H1 (cell line): ENCODE measurements at regions not wholly inside any gene's neighbourhood (a gene's known extent, or its start where the extent isn't known, plus 50 kb on each side); places are given as distances from the start of the nearest gene placed in this dataset.

Source experiments
- CTCF ChIA-PET: fragments of 300-600 bp; sonication (Branson Sonifier 250); formaldehyde crosslinking; loops from one replicate; lab custom pipeline; 2021; ENCODE audit not compliant: partially characterized antibody; lab: Charles Lee
- POLR2A ChIA-PET: fragments of 300-600 bp; sonication (Branson Sonifier 250); formaldehyde crosslinking; loops from one replicate; lab custom pipeline; 2021; ENCODE audit warnings: inconsistent platforms; ENCODE audit not compliant: partially characterized antibody; lab: Charles Lee
- DNase-seq, 2 experiments: peaks; one replicate each; pipeline versions ENCODE4 v3.0.0 to v3.0.0-alpha.2; 2010 to 2022; ENCODE audit warnings: low spot score in 2 of 2, low read depth in 1 of 2, mixed read lengths in 1 of 2
- FAIRE-seq: peaks from 2 replicates; lab custom pipeline; 2011; peaks lifted over from hg19 to GRCh38; lab: Jason Lieb, UNC
- H2AFZ ChIP-seq: 2 replicates; pipeline ENCODE4 v1.8.1; 2012; ENCODE audit warnings: low read length, inconsistent platforms
- H2AK5ac ChIP-seq: 2 replicates; pipeline ENCODE4 v1.6.1; 2013; ENCODE audit warnings: low read depth, low read length
- H2BK120ac ChIP-seq: replicated peaks from 2 replicates; pipeline ENCODE3; 2013; ENCODE audit warnings: low read depth, low read length, inconsistent platforms
- H2BK12ac ChIP-seq: 2 replicates; pipeline ENCODE4 v1.6.1; 2013; ENCODE audit warnings: low read depth, low read length
- H2BK15ac ChIP-seq: 2 replicates; pipeline ENCODE4 v1.6.1; 2013; ENCODE audit warnings: low read length
- H2BK20ac ChIP-seq: 2 replicates; pipeline ENCODE4 v1.6.1; 2013; ENCODE audit warnings: low read length
- H2BK5ac ChIP-seq: 2 replicates; pipeline ENCODE4 v1.6.1; 2013; ENCODE audit warnings: low read depth, low read length
- H3K14ac ChIP-seq: 2 replicates; pipeline ENCODE4 v1.6.1; 2013; ENCODE audit warnings: inconsistent platforms; ENCODE audit not compliant: insufficient read length
- H3K18ac ChIP-seq: 2 replicates; pipeline ENCODE4 v1.6.1; 2013; ENCODE audit warnings: low read length; ENCODE audit errors: extremely low read depth
- H3K23ac ChIP-seq: 2 replicates; pipeline ENCODE4 v1.6.1; 2013; ENCODE audit warnings: inconsistent platforms; ENCODE audit not compliant: insufficient read length
- H3K23me2 ChIP-seq: 2 replicates; pipeline ENCODE4 v1.6.1; 2013; ENCODE audit warnings: low read depth, low read length
- H3K27ac ChIP-seq: 2 replicates; pipeline ENCODE4 v1.6.1; 2011; ENCODE audit warnings: low read depth, low read length, inconsistent platforms
- H3K27me3 ChIP-seq, 4 experiments: replicated peaks in 1 of 4; 1 replicate in 1 of 4; 2 replicates in 3 of 4; pipeline versions ENCODE4 v1.6.1 to v1.8.1; 2011 to 2013; ENCODE audit warnings: low read length in 3 of 4, mild to moderate bottlenecking in 3 of 4, inconsistent platforms in 2 of 4, mixed read lengths in 2 of 4, moderate library complexity in 1 of 4; ENCODE audit not compliant: control insufficient read depth in 3 of 4, insufficient read depth in 3 of 4; ENCODE audit errors: extremely low read depth in 1 of 4
- H3K36me3 ChIP-seq, 4 experiments: 2 replicates each; pipeline versions ENCODE4 v1.6.1 to v1.8.1; 2011 to 2013; ENCODE audit warnings: mild to moderate bottlenecking in 4 of 4, low read length in 3 of 4, moderate library complexity in 2 of 4, control low read depth in 1 of 4, inconsistent platforms in 1 of 4; ENCODE audit not compliant: insufficient read depth in 4 of 4, control insufficient read depth in 2 of 4
- H3K4ac ChIP-seq: replicated peaks from 2 replicates; pipeline ENCODE3; 2013; ENCODE audit warnings: low read length, low read depth, mixed read lengths, inconsistent platforms; ENCODE audit not compliant: insufficient read length
- H3K4me1 ChIP-seq, 4 experiments: replicated peaks in 1 of 4; 1 replicate in 1 of 4; 2 replicates in 3 of 4; pipeline versions ENCODE4 v1.6.1 to v1.8.1; 2011 to 2013; ENCODE audit warnings: low read length in 3 of 4, inconsistent platforms in 2 of 4, mixed read lengths in 1 of 4; ENCODE audit not compliant: insufficient read depth in 4 of 4, control insufficient read depth in 3 of 4
- H3K4me2 ChIP-seq, 2 experiments: 2 replicates each; pipeline versions ENCODE4 v1.6.1 to v1.8.1; 2011 to 2013; ENCODE audit warnings: low read depth in 2 of 2, low read length in 2 of 2, control low read depth in 1 of 2, inconsistent platforms in 1 of 2, mild to moderate bottlenecking in 1 of 2; ENCODE audit not compliant: insufficient read depth in 1 of 2
- H3K4me3 ChIP-seq, 4 experiments: fragments of 200-600, 300-600 bp in 1 of 4; sonication (generic), shearing (Covaris generic), sonication (Bioruptor Twin) in 1 of 4; 2 replicates each; pipeline versions ENCODE4 v1.5.1 to v1.8.1; 2011 to 2016; ENCODE audit warnings: low read length in 4 of 4, low read depth in 3 of 4, control low read depth in 2 of 4, inconsistent platforms in 2 of 4, mild to moderate bottlenecking in 2 of 4, mixed read lengths in 1 of 4, moderate library complexity in 1 of 4; ENCODE audit not compliant: insufficient read depth in 2 of 4; ENCODE audit errors: extremely low read depth in 1 of 4
- H3K56ac ChIP-seq: replicated peaks from 2 replicates; pipeline ENCODE3; 2013; ENCODE audit warnings: low read depth, mild to moderate bottlenecking, mixed read lengths, low read length, inconsistent platforms; ENCODE audit not compliant: insufficient read length
- H3K79me1 ChIP-seq: 2 replicates; pipeline ENCODE4 v1.6.1; 2013; ENCODE audit warnings: low read depth, low read length, control low read depth
- H3K79me2 ChIP-seq, 2 experiments: 2 replicates each; pipeline versions ENCODE4 v1.6.1 to v1.8.1; 2012 to 2013; ENCODE audit warnings: low read length in 2 of 2, mild to moderate bottlenecking in 2 of 2, inconsistent platforms in 1 of 2; ENCODE audit not compliant: insufficient read depth in 2 of 2, control insufficient read depth in 1 of 2
- H3K9ac ChIP-seq, 4 experiments: replicated peaks in 1 of 4; 1 replicate in 1 of 4; 2 replicates in 3 of 4; pipeline versions ENCODE4 v1.6.1 to v1.8.1; 2011 to 2013; ENCODE audit warnings: low read depth in 3 of 4, low read length in 3 of 4, control low read depth in 2 of 4, mild to moderate bottlenecking in 2 of 4, moderate library complexity in 2 of 4, inconsistent platforms in 1 of 4; ENCODE audit errors: extremely low read depth in 1 of 4
- H3K9me3 ChIP-seq, 2 experiments: 2 replicates each; pipeline versions ENCODE4 v1.6.1 to v1.8.1; 2012 to 2013; ENCODE audit warnings: mild to moderate bottlenecking in 2 of 2, moderate library complexity in 2 of 2, control low read depth in 1 of 2, inconsistent platforms in 1 of 2, low read depth in 1 of 2, low read length in 1 of 2, mixed read lengths in 1 of 2; ENCODE audit not compliant: insufficient read depth in 2 of 2
- H4K20me1 ChIP-seq, 2 experiments: replicated peaks in 1 of 2; 2 replicates each; pipeline versions ENCODE3 to v1.8.1; 2011 to 2013; ENCODE audit warnings: inconsistent platforms in 2 of 2, low read length in 2 of 2, mild to moderate bottlenecking in 1 of 2; ENCODE audit not compliant: insufficient read depth in 2 of 2, control insufficient read depth in 1 of 2
- H4K5ac ChIP-seq: 2 replicates; pipeline ENCODE4 v1.6.1; 2013; ENCODE audit warnings: low read length, low read depth, mixed read lengths, inconsistent platforms; ENCODE audit not compliant: insufficient read length
- H4K8ac ChIP-seq: 2 replicates; pipeline ENCODE4 v1.8.0; 2013; ENCODE audit warnings: mild to moderate bottlenecking, moderate library complexity, low read length, inconsistent platforms; ENCODE audit not compliant: insufficient read depth; ENCODE audit errors: extremely low read depth
- H4K91ac ChIP-seq: replicated peaks from 2 replicates; pipeline ENCODE3; 2013; ENCODE audit warnings: low read length, mixed read lengths, inconsistent platforms; ENCODE audit not compliant: insufficient read length
- ATF3 ChIP-seq: IDR thresholded peaks from 2 replicates; pipeline ENCODE4 v1.6.1; 2011; ENCODE audit warnings: low read depth, mild to moderate bottlenecking, low read length; ENCODE audit not compliant: insufficient read depth
- BRCA1 ChIP-seq: IDR thresholded peaks from 2 replicates; pipeline ENCODE4 v1.6.1; 2012; ENCODE audit warnings: low read depth, low read length, improper control_type of control experiment
- CTCF ChIP-seq, 3 experiments: IDR thresholded peaks; 1 replicate in 2 of 3; 2 replicates in 1 of 3; pipeline versions ENCODE4 v1.5.1 to v1.6.1; 2011; ENCODE audit warnings: low read length in 3 of 3, mild to moderate bottlenecking in 3 of 3, inconsistent platforms in 2 of 3, low read depth in 1 of 3, moderate library complexity in 1 of 3; ENCODE audit not compliant: insufficient read depth in 1 of 3; ENCODE audit errors: control extremely low read depth in 1 of 3
- GTF2F1 ChIP-seq: IDR thresholded peaks from 2 replicates; pipeline ENCODE4 v1.6.1; 2012; ENCODE audit warnings: low read depth, low read length, improper control_type of control experiment, borderline replicate concordance
- JUN ChIP-seq: IDR thresholded peaks from 2 replicates; pipeline ENCODE4 v1.6.1; 2011; ENCODE audit warnings: low read depth, mild to moderate bottlenecking, improper control_type of control experiment, low read length
- NRF1 ChIP-seq: IDR thresholded peaks from 2 replicates; pipeline ENCODE4 v1.6.1; 2011; ENCODE audit warnings: mild to moderate bottlenecking, low read depth, low read length, improper control_type of control experiment
- PHF8 ChIP-seq: fragments of 200-600 bp; sonication (generic); conservative IDR thresholded peaks from 2 replicates; pipeline ENCODE4 v1.7.1; 2012; ENCODE audit warnings: low read depth, mild to moderate bottlenecking, inconsistent platforms, low read length, moderate library complexity
- POU5F1 ChIP-seq: IDR thresholded peaks from 2 replicates; pipeline ENCODE4 v1.6.1; 2011; ENCODE audit warnings: low read depth, mild to moderate bottlenecking, low read length, moderate library complexity
- SAP30 ChIP-seq: fragments of 300-600 bp; sonication (generic); IDR thresholded peaks from 2 replicates; pipeline ENCODE4 v1.7.1; 2012; ENCODE audit warnings: low read length, moderate library complexity, mild to moderate bottlenecking, inconsistent platforms; ENCODE audit not compliant: insufficient read depth, insufficient replicate concordance
- TEAD4 ChIP-seq: IDR thresholded peaks from 2 replicates; pipeline ENCODE4 v1.6.1; 2012; ENCODE audit warnings: low read depth, low read length, inconsistent platforms, mixed read lengths
- ZNF274 ChIP-seq: IDR thresholded peaks from 2 replicates; pipeline ENCODE4 v1.7.0; 2012; ENCODE audit warnings: low read length, borderline replicate concordance; ENCODE audit errors: extremely low read depth
- WGBS, 2 experiments: shearing (Covaris generic) in 1 of 2; methylation state at CpG; one replicate each; pipeline versions ENCODE4 v1.1.6 to v1.1.7; 2013 to 2015; ENCODE audit warnings: low lambda C conversion rate in 2 of 2, mixed read lengths in 2 of 2, inconsistent platforms in 1 of 2, low coverage in 1 of 2, missing lambda C conversion rate in 1 of 2; ENCODE audit not compliant: insufficient replicate concordance in 2 of 2, insufficient coverage in 1 of 2, insufficient read length in 1 of 2; ENCODE audit errors: extremely low coverage in 1 of 2, missing lambda C conversion rate in 1 of 2; 5-methylcytosine and 5-hydroxymethylcytosine counted together

- no peak overlapping the region for H3K4me3 ChIP-seq
- H3K18ac ChIP-seq, result no peak overlapping the region
- no peak overlapping the region for H3K56ac ChIP-seq
- H3K27ac ChIP-seq, result no peak overlapping the region
- H4K20me1 ChIP-seq, result no peaks in the 10 kb centered on the region
- H3K79me1 ChIP-seq, result no peaks in the 10 kb centered on the region; the same call in 1 of the 2 replicates
- no peak for DNase-seq
- no peaks in the 10 kb centered on the region for H3K27me3 ChIP-seq
- no peak overlapping the region for H2AK5ac ChIP-seq
- no peak overlapping the region for H4K8ac ChIP-seq
- H3K4me2 ChIP-seq, result no peak overlapping the region
- no peak overlapping the region for H2BK120ac ChIP-seq
- H3K79me2 ChIP-seq, result no peaks in the 10 kb centered on the region
- no peak overlapping the region for H3K14ac ChIP-seq
- H2BK12ac ChIP-seq, result no peak overlapping the region
- no peaks in the 10 kb centered on the region for H3K4me1 ChIP-seq
- no peak overlapping the region for H4K91ac ChIP-seq
- no peak overlapping the region for H3K23ac ChIP-seq
- no peak overlapping the region for H2AFZ ChIP-seq
- H4K5ac ChIP-seq, result no peak overlapping the region
- H3K9ac ChIP-seq, result no peak overlapping the region
- no peaks in the 10 kb centered on the region for H3K9me3 ChIP-seq
- ChIA-PET CTCF (interaction anchor here (0.5 to 3.0 kb wide), 5 partner anchors 13 to 289 kb away, joined by 3 to 11 read pairs (median 3); no protein-coding TSS in a partner anchor), POLR2A (no interaction called here)
- no peak overlapping the region for H2BK20ac ChIP-seq
- H3K4ac ChIP-seq, result no peak overlapping the region
- no peaks in the 10 kb centered on the region for H3K23me2 ChIP-seq
- H2BK15ac ChIP-seq, result no peak overlapping the region
- no peaks in the 10 kb centered on the region for H3K36me3 ChIP-seq
- H2BK5ac ChIP-seq, result no peak overlapping the region
- FAIRE-seq, result no peak
- WGBS, 2 experiments, result 84% methylated on average over 3 of the region's 3 CpGs; no CpG with 5 or more reads in 1 of the 2 experiments
- TF ChIP-seq TEAD4 (no peak), GTF2F1 (no peak), POU5F1 (no peak), JUN (no peak), NRF1 (no peak), ZNF274 (no peak), PHF8 (no peak), CTCF (IDR thresholded peaks at IDR 0.05; ENCODE audit: control extremely low read depth in 1 of 3, insufficient read depth in 1 of 3, low read depth in 1 of 3, low read length in 3 of 3) (no peak), BRCA1 (no peak), SAP30 (no peak), ATF3 (no peak)
Observed at GRCh38 chr4:128542047-128542446, 254.4 kb upstream of the PGRMC2 start.
